ENCODE measurements at regions not wholly inside any gene's neighbourhood (a gene's known extent, or its start where the extent isn't known, plus 50 kb on each side); places are given as distances from the start of the nearest gene placed in this dataset.
"Not testable (repeated sequence)": the region's sequence is repeated elsewhere in the genome, so short reads cannot be mapped to it uniquely, and the experiment has no call there.

DNA sequence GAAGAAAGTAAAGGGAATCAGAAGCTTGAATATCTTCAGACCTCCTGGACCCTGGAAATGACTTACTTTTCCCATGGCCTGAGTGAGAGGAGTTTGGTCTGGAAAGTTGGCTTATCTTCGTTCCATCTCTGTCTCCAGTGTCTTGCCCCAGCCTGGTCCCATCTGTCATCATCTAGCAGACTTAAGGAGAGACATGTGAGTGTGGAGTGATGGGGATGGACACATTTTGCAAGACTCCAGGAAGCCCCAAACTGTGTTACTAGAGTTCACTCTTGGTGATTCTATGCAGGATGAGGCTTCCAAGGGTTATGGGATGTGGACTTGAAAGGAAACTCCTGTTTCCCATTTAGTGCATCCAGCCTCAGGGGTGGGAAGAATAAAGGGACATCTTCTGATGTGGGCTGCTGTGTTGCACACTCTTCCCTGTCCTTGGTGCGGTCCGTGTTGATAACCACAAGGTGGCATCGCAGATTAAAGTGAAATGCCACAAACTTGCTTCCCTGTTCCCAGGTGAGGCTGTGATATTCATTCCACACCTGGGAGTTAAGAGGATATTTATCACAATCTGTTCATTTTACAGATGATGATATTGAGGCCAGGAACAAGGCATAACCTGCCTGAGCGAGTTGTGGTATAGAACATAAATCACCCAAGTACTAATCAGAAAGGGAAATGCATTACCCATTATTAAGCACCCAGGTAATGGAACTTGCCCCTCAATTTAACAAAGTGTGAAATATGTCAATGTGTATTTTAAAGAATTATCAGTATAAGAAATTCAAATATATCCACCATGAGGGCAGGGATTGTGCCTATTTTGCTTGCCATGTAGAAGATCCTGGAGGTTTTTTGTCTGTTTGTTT lies 269.9 kb upstream of the PAPPA start:
- no peak for TF ChIP-seq ZFX (IDR thresholded peaks at IDR 0.05; ENCODE audit: borderline replicate concordance)
- TF ChIP-seq, protein P1, sequence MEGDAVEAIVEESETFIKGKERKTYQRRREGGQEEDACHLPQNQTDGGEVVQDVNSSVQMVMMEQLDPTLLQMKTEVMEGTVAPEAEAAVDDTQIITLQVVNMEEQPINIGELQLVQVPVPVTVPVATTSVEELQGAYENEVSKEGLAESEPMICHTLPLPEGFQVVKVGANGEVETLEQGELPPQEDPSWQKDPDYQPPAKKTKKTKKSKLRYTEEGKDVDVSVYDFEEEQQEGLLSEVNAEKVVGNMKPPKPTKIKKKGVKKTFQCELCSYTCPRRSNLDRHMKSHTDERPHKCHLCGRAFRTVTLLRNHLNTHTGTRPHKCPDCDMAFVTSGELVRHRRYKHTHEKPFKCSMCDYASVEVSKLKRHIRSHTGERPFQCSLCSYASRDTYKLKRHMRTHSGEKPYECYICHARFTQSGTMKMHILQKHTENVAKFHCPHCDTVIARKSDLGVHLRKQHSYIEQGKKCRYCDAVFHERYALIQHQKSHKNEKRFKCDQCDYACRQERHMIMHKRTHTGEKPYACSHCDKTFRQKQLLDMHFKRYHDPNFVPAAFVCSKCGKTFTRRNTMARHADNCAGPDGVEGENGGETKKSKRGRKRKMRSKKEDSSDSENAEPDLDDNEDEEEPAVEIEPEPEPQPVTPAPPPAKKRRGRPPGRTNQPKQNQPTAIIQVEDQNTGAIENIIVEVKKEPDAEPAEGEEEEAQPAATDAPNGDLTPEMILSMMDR (IDR thresholded peaks at IDR 0.05) = peak; percentile 59
- no peak overlapping the region for H3K27ac ChIP-seq

DNA sequence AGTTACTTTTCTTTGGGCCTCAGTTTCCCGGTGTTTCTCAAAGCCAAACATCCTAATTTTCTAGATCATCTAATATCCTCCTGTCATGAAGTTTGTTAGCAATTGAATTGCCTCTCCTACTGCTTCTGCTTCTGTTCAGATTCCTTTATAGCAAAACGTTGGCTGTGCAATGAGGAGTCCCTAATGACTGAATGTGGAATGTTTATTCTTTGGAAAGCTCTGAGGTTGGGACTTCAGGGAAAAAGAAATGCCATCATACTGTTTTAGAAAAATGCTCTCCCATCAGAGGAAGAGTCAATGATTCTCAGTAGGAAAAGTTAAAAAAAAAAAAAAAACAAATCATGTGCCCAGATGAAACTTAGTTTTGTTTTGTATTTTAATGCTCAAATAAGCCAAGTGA lies 268.7 kb upstream of the PAPPA start:
- H3K27ac ChIP-seq = no peak overlapping the region
- TF ChIP-seq, protein P1 (IDR thresholded peaks at IDR 0.05) = no peak

- H3K27ac ChIP-seq = no peak overlapping the region
- TF ChIP-seq, protein P1 (IDR thresholded peaks at IDR 0.05) = no peak
- no peak for TF ChIP-seq ZFX (IDR thresholded peaks at IDR 0.05; ENCODE audit: borderline replicate concordance)
These were observed 265.5 kb upstream of the PAPPA start for GRCh38 chr9:115888131-115888530.

- H3K27ac ChIP-seq = no peak overlapping the region
- TF ChIP-seq, protein P1 (IDR thresholded peaks at IDR 0.05) = no peak
- no peak for TF ChIP-seq ZFX (IDR thresholded peaks at IDR 0.05; ENCODE audit: borderline replicate concordance)
These were observed 261.7 kb upstream of the PAPPA start for GRCh38 chr9:115891929-115892328.

DNA sequence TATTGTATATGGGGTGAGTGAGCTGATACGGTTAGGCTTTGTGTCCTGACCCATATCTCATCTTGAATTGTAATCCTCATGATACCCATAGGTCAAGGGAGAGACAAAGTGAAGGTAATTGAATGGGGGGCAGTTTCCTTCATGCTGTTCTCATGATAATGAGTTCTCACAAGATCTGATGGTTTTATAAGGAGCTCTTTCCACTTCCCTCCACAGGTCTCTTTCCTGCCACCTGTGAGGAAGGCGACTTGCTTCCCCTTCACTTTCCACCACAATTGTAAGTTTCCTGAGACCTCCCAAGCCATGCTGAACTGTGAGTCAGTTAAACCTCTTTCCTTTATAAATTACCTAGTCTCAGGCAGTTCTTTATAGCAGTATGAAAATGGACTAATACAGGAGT lies 255.1 kb upstream of the PAPPA start:
- not testable (repeated sequence) for H3K27ac ChIP-seq

- no peak for TF ChIP-seq ZFX (IDR thresholded peaks at IDR 0.05; ENCODE audit: borderline replicate concordance)
- TF ChIP-seq, protein P1 (IDR thresholded peaks at IDR 0.05) = no peak
- no peak overlapping the region for H3K27ac ChIP-seq
These were observed 252.9 kb upstream of the PAPPA start for GRCh38 chr9:115900698-115901097.

DNA sequence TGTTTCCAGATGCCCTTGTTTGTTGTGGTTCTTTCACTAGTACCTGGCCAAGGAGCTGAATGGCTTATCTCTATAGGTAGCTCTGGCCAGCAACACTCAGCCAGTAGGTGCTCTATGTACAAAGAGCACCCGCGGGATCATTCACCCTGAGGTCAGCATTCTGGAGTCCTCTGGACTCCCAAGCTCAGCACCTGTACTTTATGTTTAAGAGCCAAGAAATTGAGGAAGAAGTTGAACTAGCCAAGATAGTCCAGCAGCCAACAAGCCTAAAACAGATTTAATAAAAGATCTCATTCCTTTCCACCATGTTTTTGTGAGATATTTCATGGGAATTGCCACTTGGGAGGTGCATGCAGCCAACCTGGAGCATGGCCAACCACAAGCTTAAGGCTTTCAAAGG lies 242.6 kb upstream of the PAPPA start:
- H3K27ac ChIP-seq = no peak overlapping the region
- no peak for TF ChIP-seq ZFX (IDR thresholded peaks at IDR 0.05; ENCODE audit: borderline replicate concordance)
- TF ChIP-seq, protein P1 (IDR thresholded peaks at IDR 0.05) = no peak

DNA sequence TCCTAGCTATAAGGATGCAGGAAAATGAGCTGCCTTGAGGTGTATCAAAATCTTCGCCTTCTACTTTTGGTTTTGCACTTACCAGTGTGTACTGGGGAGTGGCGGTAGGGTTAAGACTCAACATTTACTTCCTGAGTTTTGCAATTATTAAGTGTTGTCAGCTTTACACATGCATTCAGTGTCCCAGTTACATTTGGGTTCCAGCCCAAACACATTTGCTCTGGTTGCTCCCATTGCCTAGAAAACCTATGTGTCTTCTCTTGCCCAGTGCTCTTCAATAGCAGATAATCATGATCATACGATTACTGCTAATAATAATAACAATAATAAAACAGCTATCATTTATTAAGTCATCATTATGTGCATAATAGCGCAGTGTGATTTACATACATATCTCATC lies 241.5 kb upstream of the PAPPA start:
- no peak for TF ChIP-seq ZFX (IDR thresholded peaks at IDR 0.05; ENCODE audit: borderline replicate concordance)
- TF ChIP-seq, protein P1 (IDR thresholded peaks at IDR 0.05) = no peak
- no peak overlapping the region for H3K27ac ChIP-seq

All from 22Rv1 (cell line).